ENCODE measurements at regions not wholly inside any gene's neighbourhood (a gene's known extent, or its start where the extent isn't known, plus 50 kb on each side); places are given as distances from the start of the nearest gene placed in this dataset.

GRCh38 chr12:19855851-19856250 lies 416.6 kb downstream of the AEBP2 start:
- no peak for TF ChIP-seq CTCF (conservative IDR thresholded peaks at IDR 0.05; ENCODE audit: low read length)
- TF ChIP-seq EZH2phosphoT487 (IDR thresholded peaks at IDR 0.05; ENCODE audit: borderline replicate concordance, low read depth, low read length), result no peak
